A673 (cell line): ENCODE measurements at regions not wholly inside any gene's neighbourhood (a gene's known extent, or its start where the extent isn't known, plus 50 kb on each side); places are given as distances from the start of the nearest gene placed in this dataset.

Experiments used
- CTCF ChIP-seq: fragments of 300-800, 200-600 bp; sonication (generic); conservative IDR thresholded peaks from 2 replicates; pipeline ENCODE4 v1.5.1; 2017; ENCODE audit warnings: low read depth, mild to moderate bottlenecking, antibody characterized with exemption, low read length, moderate library complexity, mixed read lengths
- EZH2 ChIP-seq: fragments of 200-600 bp; sonication (generic); IDR thresholded peaks from 2 replicates; pipeline ENCODE4 v1.6.1; 2017; ENCODE audit warnings: borderline replicate concordance, low read depth, mild to moderate bottlenecking, mixed read lengths, antibody characterized with exemption, low read length; ENCODE audit not compliant: poor library complexity, severe bottlenecking

- TF ChIP-seq EZH2 (no peak), CTCF (no peak)
These were observed 195.3 kb upstream of the RFX3 start for GRCh38 chr9:3721096-3721495.
